ENCODE measurements at regions not wholly inside any gene's neighbourhood (a gene's known extent, or its start where the extent isn't known, plus 50 kb on each side); places are given as distances from the start of the nearest gene placed in this dataset.

GRCh38 chr13:84393981-84394625 is 511.8 kb upstream of the SLITRK1 start:
- no peak for DNase-seq

- DNase-seq: no peak
Measured at GRCh38 chr13:84380866-84381265, 498.6 kb upstream of the SLITRK1 start.

- no peak for DNase-seq
Measured at GRCh38 chr13:84377106-84377505, 494.8 kb upstream of the SLITRK1 start.

GRCh38 chr13:84366506-84366905 is 484.2 kb upstream of the SLITRK1 start:
- DNase-seq: no peak

GRCh38 chr13:84362777-84363176 is 480.5 kb upstream of the SLITRK1 start:
- no peak for DNase-seq

- DNase-seq: no peak
Measured at GRCh38 chr13:84360822-84361221, 478.5 kb upstream of the SLITRK1 start.

- no peak for DNase-seq
Measured at GRCh38 chr13:84358601-84359000, 476.3 kb upstream of the SLITRK1 start.

- no peak for DNase-seq
Measured at GRCh38 chr13:84352946-84353345, 470.7 kb upstream of the SLITRK1 start.

GRCh38 chr13:84339456-84339855 is 457.2 kb upstream of the SLITRK1 start:
- no peak for DNase-seq

- DNase-seq: no peak
Measured at GRCh38 chr13:84332346-84332745, 450.1 kb upstream of the SLITRK1 start.

GRCh38 chr13:84315527-84315926 is 433.3 kb upstream of the SLITRK1 start:
- no peak for DNase-seq

GRCh38 chr13:84303035-84303434 is 420.8 kb upstream of the SLITRK1 start:
- DNase-seq: no peak

GRCh38 chr13:84297251-84297650 is 415.0 kb upstream of the SLITRK1 start:
- DNase-seq: no peak

GRCh38 chr13:84296401-84296800 is 414.1 kb upstream of the SLITRK1 start:
- DNase-seq: no peak

GRCh38 chr13:84294576-84294975 is 412.3 kb upstream of the SLITRK1 start:
- DNase-seq: no peak

GRCh38 chr13:84290386-84290785 is 408.1 kb upstream of the SLITRK1 start:
- peak; percentile 0 to 3 for DNase-seq

GRCh38 chr13:84279166-84279565 is 396.9 kb upstream of the SLITRK1 start:
- no peak for DNase-seq

GRCh38 chr13:84272877-84273562 is 390.7 kb upstream of the SLITRK1 start:
- DNase-seq: no peak

- DNase-seq: no peak
Measured at GRCh38 chr13:84265257-84265764, 383.0 kb upstream of the SLITRK1 start.

- DNase-seq: no peak
Measured at GRCh38 chr13:84263354-84264069, 381.2 kb upstream of the SLITRK1 start.

GRCh38 chr13:84255226-84255797 is 373.0 kb upstream of the SLITRK1 start:
- no peak for DNase-seq

- DNase-seq: no peak
Measured at GRCh38 chr13:84249463-84249862, 367.2 kb upstream of the SLITRK1 start.

GRCh38 chr13:84243340-84243739 is 361.1 kb upstream of the SLITRK1 start:
- DNase-seq: no peak

- no peak for DNase-seq
Measured at GRCh38 chr13:84239032-84239431, 356.8 kb upstream of the SLITRK1 start.
